ENCODE measurements at regions not wholly inside any gene's neighbourhood (a gene's known extent, or its start where the extent isn't known, plus 50 kb on each side); places are given as distances from the start of the nearest gene placed in this dataset.
"Not testable (repeated sequence)": the region's sequence is repeated elsewhere in the genome, so short reads cannot be mapped to it uniquely, and the experiment has no call there.

GRCh38 chr2:7094231-7094741 is 177.1 kb downstream of the RNF144A start:
- DNase-seq: no peak

- DNase-seq: no peak
Measured at GRCh38 chr2:7096726-7097352, 179.6 kb downstream of the RNF144A start.

- DNase-seq: peak; percentile 38
Measured at GRCh38 chr2:7097353-7097895, 180.2 kb downstream of the RNF144A start.

- no peak for DNase-seq
Measured at GRCh38 chr2:7098816-7099215, 181.6 kb downstream of the RNF144A start.

- not testable (repeated sequence) for DNase-seq
Measured at GRCh38 chr2:7099687-7100086, 182.5 kb downstream of the RNF144A start.

- no peak for DNase-seq
Measured at GRCh38 chr2:7102826-7103225, 185.6 kb downstream of the RNF144A start.

GRCh38 chr2:7108792-7109532 is 191.8 kb downstream of the RNF144A start:
- DNase-seq: no peak

- DNase-seq: no peak
Measured at GRCh38 chr2:7109533-7109885, 192.3 kb downstream of the RNF144A start.

- no peak for DNase-seq
Measured at GRCh38 chr2:7111626-7112025, 194.4 kb downstream of the RNF144A start.

GRCh38 chr2:7115364-7115763 is 198.2 kb downstream of the RNF144A start:
- no peak for DNase-seq

GRCh38 chr2:7115906-7116305 is 198.7 kb downstream of the RNF144A start:
- no peak for DNase-seq

GRCh38 chr2:7116511-7116910 is 199.3 kb downstream of the RNF144A start:
- DNase-seq: no peak

- DNase-seq: no peak
Measured at GRCh38 chr2:7117076-7117475, 199.9 kb downstream of the RNF144A start.

- DNase-seq: no peak
Measured at GRCh38 chr2:7118606-7119131, 201.5 kb downstream of the RNF144A start.

- DNase-seq: no peak
Measured at GRCh38 chr2:7119132-7119835, 202.1 kb downstream of the RNF144A start.

GRCh38 chr2:7121851-7122250 is 204.6 kb downstream of the RNF144A start:
- DNase-seq: no peak

GRCh38 chr2:7127156-7127555 is 209.9 kb downstream of the RNF144A start:
- DNase-seq: no peak

GRCh38 chr2:7127687-7128086 is 210.5 kb downstream of the RNF144A start:
- no peak for DNase-seq

- no peak for DNase-seq
Measured at GRCh38 chr2:7131261-7131660, 214.0 kb downstream of the RNF144A start.

- no peak for DNase-seq
Measured at GRCh38 chr2:7132753-7133152, 215.5 kb downstream of the RNF144A start.

GRCh38 chr2:7133521-7133920 is 216.3 kb downstream of the RNF144A start:
- no peak for DNase-seq

- no peak for DNase-seq
Measured at GRCh38 chr2:7140306-7140705, 223.1 kb downstream of the RNF144A start.

- no peak for DNase-seq
Measured at GRCh38 chr2:7145707-7146106, 228.5 kb downstream of the RNF144A start.

Measured in NCI-H1092 (cell line).